Activated CD8-positive, alpha-beta memory T cell treated with anti-CD3 and anti-CD28 coated beads for 36 hours (primary cell): ENCODE measurements at regions not wholly inside any gene's neighbourhood (a gene's known extent, or its start where the extent isn't known, plus 50 kb on each side); places are given as distances from the start of the nearest gene placed in this dataset.
"Not testable (repeated sequence)": the region's sequence is repeated elsewhere in the genome, so short reads cannot be mapped to it uniquely, and the experiment has no call there.

Experiments used
- CTCF ChIA-PET: fragments of 350-600 bp; sonication (Branson Sonifier 250); formaldehyde crosslinking; loops from one replicate; lab custom pipeline; 2021; ENCODE audit warnings: antibody characterized with exemption; lab: Charles Lee
- POLR2A ChIA-PET: fragments of 350-600 bp; sonication (Branson Sonifier 250); formaldehyde crosslinking; loops from one replicate; lab custom pipeline; 2021; ENCODE audit warnings: antibody characterized with exemption; lab: Charles Lee

DNA sequence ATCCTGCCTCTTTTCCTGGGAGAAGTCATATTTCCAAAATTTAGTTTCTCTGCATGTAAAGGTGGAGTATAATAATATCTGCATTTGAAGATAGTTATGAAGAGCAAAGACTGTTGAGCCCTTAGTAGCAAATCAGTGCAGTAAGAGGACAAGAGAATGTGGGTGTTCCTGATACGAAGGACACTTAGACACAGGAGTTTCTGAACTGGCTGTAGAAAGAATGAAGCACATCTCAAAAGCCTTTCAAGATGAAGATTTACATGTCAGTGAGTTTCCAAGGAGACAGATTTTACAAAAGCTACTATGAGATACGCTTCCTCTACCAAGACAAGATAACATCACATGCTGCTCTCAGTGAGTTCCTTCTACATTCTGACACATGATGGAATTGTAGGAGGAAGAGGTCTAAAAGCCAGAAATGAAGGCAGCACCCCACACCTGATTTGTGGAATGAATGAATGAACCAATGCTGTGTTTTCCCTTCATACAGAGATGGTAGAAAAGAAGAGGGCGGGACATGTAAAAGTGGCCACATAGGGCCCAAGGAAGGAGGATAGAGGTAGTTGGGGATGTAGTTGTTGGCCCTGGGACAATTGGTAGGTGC lies 173.6 kb upstream of the PDE1C start:
- ChIA-PET CTCF (interaction anchor here (0.7 kb wide), 1 partner anchor 34 kb away, joined by 3 read pairs; no protein-coding TSS in a partner anchor), POLR2A (no interaction called here)

DNA sequence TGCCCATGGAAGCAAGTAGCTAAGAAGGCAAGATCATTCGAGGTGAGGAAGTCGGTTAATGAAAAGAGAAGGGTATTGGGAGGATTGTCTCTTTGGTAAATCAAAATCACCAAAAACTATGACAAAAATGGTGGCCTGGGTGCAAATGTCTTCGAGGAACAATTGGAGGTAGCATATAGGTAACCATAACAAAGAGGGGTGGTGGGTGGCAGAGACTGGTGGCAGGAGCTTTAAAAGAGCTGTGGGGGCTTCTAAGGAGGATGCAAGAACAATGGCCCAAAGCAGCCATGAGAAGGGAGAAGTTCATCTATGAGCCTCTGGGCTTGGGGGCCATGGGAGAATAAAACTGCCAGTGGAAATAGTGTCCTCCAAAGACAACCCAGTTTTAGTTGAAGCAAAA lies 172.2 kb upstream of the PDE1C start:
- ChIA-PET POLR2A (no interaction called here), CTCF (no interaction called here)

DNA sequence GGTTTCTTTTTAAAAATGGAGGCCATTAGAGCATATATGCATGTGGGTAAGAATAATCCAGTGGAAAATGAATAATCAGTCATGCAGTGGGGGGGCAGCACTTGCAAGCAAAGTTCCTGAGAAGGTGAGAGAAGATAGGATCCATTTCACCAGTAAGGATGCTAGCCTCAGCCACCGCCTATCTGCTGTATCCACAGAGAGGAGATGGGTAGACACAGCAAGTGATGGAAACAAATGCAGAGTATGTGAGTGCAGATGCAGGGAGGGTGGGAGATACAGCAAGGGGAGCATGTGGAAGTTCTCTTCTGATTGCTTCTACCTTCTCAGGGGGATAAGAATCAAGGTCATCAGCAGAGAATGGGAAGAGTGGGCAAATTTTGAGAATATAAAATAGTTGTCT lies 171.4 kb upstream of the PDE1C start:
- ChIA-PET CTCF (no interaction called here), POLR2A (no interaction called here)

DNA sequence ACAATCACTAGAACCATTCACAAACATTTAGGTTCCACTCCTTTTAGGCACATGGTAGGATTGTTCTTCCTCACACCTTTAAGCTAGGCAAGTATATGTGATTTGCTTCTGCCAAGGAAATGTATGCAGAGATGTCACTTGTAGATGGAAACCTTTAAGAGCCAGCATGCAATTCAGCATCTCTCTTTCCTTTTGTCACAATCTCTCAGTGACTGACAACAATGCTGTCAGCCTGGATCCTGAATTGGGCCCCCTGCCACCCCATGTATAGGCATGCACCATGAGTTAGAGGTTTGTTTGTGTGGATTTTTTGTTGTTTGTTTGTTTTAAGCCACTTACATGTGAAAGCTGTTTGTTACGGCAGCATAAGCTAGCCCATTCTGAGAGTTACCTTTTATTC lies 169.6 kb upstream of the PDE1C start:
- ChIA-PET CTCF (no interaction called here), POLR2A (no interaction called here)

DNA sequence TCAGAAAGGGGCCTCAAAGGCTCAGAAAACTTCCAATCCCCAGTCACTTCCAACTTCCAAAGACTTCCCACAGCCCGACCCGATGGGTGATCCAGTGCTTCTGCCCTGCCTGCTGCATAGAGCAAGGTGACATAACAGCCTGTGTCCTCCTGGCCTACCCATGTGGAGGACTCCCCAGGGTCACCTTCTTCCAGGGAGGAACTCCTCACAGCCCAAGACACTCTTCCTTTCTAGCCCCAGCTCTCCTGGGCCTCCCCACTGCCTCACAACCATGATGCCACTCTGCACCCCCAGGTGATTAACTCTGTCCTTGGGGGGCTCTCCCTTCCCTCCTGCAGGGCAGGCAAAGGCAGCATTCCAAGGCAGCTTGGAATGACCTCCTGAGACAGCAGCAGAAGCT lies 158.4 kb upstream of the PDE1C start:
- CTCF ChIA-PET = no interaction called here
- POLR2A ChIA-PET = no interaction called here

DNA sequence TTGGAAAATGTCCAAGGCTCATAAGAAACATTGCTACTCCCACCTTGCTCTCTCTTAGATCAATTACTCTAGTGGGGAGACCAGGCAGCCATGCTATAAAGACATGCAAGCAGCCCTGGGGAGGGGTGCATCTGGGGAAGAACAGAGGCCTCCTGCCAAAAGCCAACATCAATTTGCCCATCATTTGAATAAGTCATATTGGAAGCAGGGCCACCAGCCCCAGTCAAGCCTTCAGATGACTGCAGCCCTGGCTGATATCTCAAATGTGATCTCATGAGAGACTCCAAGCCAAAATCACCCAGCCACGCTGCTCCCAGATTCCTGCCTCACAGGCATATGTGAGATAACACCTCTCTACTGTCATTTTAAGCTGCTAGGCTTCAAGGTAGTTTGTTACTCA lies 157.5 kb upstream of the PDE1C start:
- POLR2A ChIA-PET = no interaction called here
- CTCF ChIA-PET = no interaction called here

DNA sequence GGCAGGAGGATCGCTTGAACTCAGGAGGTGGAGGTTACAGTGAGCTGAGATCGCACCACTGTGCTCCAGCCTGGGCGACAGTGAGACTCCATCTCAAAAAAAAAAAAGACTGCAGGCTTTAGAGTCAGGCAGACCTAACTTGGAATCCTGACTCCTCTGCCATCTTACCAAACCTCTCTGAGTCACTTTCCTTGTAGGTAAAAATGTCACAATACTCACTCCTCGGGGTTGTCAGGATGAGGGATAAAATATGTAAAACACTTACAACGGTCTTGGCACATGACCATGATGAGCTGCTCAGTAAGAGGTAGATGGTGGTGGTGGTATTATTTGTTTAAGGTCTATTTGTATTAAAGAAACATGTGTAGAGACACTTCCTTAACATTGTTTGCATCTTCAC lies 154.1 kb upstream of the PDE1C start:
- CTCF ChIA-PET = no interaction called here

DNA sequence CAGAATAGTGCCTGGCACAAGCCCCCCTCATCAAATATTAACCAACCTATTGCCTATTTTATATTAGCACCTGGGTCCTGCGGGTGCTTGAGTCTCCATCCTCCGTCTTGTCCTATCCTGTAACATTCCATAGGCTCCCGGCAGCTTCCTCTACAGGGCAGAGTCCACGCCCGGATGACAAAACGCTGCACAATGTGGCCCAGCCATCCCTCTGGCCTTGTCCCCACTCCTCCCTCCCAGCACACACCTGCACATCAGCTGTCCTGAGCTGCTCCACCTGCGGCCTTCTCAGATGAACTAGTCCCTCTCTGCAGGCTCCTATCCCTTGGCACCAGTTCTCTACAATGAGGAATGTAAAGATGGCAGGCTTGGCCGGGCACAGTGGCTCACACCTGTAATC lies 153.5 kb upstream of the PDE1C start:
- CTCF ChIA-PET = no interaction called here
- POLR2A ChIA-PET = no interaction called here

More for the DNA sequence above, 154.1 kb upstream of the PDE1C start:
- POLR2A ChIA-PET = no interaction called here

DNA sequence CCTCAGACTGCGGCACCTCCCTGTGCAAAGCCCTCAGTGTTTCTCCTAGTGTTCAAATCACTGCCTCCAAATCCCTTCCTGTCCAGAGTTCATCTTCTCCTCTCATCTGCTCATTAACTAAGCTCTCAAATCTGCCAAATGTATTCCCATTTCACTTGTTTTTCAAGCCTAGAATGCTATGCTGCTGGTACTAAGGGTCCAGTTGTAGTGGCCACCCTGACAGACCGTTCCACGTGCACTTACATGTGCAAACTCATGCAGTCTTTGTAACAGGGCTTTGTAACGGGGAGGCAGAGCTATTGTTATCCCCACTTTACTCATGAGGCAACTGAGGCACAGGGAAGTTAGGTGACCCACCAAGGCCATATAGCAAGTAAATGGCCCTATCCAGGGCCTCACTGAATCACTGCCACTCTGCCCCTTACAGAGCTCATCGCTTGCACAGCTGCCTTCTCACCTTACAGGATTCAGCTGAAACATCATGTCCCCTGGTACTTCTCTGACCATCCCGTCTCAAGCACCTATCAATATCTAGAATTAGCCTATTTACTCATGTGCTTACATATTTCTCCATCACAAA lies 153.0 kb upstream of the PDE1C start:
- POLR2A ChIA-PET = no interaction called here
- CTCF ChIA-PET = no interaction called here

DNA sequence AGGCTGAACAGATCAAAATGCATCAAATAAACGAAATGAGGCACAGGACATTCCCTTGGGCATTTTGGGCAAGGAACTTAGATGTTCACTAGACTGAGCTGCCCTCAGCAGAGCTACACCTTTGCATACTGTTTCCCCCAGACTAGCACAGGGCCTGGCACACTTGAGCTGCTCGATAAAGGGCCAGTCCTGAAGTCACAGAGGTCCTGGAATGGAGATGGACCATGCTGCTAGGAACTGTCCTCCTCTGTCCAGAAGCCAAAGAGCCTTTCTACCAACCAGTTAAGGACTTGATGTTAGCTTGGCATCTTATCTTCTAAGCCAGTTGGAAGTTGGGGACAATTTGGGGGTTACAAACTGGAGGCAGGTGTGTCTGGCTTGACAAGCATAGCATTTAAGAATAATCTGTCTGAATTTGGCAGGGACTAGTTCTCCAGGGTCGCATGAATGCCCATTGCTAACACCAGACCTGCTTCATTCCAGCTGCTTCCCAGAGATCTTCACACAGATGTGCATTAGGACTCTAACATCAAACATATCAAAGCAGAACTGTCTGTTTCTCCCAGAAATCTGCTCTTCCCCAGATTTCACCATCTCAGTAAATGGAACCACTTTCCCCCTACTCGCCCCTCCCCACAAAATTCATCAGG lies 152.2 kb upstream of the PDE1C start:
- ChIA-PET POLR2A (no interaction called here), CTCF (no interaction called here)

DNA sequence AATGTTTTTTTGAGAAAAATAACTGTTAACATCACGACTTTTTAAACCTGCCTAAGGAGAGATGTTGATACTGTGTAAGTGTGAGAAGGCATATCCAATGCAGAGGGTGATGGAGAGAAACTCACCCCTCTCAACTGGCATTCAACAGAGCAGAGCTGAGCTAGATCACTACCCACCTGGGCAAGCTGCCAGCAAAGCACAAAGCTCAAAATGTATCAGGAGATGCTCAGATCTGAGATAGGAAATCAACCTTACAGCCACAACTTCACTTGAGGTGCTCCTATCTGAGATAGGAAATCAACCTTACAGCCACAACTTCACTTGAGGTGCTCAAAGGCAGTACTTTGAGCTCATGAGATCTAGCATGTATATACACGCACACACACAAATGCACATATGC lies 151.5 kb upstream of the PDE1C start:
- ChIA-PET CTCF (no interaction called here), POLR2A (no interaction called here)

DNA sequence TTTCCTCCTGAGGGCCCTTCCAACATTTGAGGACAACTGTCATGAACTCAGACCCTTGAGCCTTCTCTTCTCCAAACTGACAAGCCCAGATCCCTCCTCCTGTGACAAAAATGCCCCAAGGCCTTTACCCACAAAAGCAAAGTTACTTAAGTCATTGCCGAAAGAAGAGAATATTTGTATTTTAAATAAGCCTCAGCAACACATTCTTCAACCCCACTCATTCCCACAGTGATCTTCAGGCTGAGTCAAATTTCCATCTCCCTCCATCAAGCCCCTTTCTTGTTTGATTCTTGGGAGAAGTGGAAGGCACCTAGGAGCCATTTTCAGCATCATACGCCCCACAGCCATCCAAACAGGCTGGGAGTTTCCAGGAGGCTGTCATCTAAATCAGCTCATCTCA lies 150.8 kb upstream of the PDE1C start:
- CTCF ChIA-PET = no interaction called here
- POLR2A ChIA-PET = no interaction called here

DNA sequence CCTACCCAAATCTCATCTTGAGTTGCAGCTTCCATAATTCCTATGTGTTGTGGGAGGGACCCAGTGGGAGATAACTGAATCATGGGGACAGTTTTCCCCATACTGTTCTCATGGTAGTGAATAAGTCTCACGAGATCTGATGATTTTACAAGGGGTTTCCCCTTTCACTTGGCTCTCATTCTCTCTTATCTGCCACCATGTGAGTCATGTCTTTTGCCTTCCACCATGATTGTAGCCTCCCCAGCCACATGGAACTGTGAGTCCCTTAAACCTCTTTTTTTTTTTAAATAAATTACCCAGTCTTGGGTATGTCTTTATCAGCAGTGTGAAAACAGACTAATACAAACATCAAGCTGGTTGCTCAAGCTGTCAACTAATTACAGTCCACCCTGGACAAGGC lies 149.6 kb upstream of the PDE1C start:
- CTCF ChIA-PET, POLR2A ChIA-PET: not testable (repeated sequence)

DNA sequence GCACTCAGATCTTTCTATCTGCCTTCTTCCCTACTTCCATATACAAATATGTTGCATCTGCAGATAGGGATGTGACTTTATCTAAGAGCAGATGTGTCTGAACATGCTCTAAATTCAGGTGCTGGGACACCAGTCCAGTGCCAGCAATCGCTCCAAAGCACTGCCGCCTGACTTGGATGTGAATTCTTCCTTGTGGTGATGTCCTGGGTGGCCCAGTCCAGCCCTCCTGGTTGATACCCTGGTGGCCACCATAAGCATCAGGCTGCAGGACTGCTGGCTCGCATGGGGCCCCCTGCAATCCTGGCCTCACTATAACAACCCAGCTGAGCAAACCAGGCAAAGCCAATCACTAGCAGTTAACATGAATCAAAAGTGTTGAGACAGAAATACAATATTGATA lies 149.2 kb upstream of the PDE1C start:
- CTCF ChIA-PET = no interaction called here

DNA sequence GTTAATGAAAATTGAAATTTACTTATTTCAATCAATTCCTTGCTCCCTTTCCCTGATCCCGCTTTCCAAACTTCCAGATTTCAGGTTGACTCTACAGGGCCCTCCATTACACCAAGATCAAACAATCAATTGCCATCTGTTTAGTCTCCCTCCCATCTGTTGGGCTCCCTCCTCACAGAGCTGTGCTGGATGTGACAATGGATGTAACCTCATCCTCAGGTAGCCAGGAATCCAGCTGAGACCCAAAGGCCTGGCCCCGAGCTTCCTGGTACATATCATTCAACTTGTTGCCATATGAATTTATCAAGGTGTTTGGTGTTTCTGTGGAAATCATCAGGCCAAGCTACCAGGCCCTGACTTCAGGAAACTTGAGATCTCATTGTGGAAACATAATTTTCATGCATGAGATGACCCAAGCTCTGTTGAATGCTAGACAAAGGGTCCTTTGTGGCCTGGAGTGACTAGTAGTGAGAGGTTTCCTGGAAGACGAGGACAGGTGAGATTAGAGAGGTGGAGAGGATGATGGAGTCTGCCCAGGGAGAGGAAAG lies 148.6 kb upstream of the PDE1C start:
- CTCF ChIA-PET = no interaction called here
- POLR2A ChIA-PET = no interaction called here

More for the DNA sequence above, 149.2 kb upstream of the PDE1C start:
- POLR2A ChIA-PET = no interaction called here

DNA sequence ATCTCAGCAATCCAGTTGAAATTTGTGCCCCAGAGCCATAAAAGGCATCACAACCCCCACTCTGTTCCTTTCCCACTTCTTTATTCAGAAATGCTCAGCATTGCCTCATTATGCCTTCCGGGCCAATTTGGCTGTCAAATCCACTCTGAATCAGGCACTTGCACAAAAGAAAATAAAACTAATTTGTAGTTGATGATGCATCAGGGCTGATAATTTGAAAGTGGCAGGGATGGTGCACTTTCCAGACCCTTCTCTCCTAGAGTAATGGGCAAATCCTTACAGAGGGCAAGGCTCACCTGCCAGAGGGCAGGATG lies 147.9 kb upstream of the PDE1C start:
- POLR2A ChIA-PET = no interaction called here
- CTCF ChIA-PET = no interaction called here

DNA sequence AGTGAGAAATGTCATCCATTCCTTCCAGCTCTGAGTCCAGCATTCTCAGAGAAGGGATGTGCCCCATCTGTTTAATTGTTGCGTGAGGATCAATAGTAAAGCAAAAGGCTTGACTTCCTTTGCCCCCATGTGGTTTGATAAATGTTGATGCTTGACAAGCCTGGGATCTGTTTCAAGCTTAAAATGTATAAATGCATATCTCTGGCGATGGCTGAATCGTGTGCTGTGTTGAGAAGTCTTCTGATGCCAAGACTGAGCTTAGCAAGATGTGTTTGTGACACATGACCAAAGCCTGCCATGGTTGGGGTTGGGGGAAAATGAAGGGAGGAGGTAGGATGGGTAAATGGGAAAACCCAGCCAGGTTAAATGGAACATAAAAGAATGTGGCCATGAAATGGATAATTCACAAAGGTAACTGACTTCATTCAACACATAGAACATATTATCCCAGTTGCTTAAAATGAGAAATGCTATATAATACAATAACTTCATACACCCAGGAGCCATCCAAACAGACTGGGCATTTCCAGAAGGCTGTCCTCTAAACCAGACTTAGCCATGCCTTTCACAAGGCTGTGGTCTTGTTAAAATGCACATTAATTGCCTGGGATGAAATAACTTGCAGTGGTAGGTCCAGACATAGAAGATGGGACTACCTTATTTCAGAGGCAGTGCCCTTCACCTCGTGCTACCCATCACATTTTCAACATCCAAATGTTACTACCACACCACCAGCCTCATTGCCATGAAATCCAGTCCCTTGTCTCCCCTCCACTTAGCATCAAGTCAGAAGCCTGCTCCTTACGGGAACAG lies 147.3 kb upstream of the PDE1C start:
- CTCF ChIA-PET = no interaction called here

DNA sequence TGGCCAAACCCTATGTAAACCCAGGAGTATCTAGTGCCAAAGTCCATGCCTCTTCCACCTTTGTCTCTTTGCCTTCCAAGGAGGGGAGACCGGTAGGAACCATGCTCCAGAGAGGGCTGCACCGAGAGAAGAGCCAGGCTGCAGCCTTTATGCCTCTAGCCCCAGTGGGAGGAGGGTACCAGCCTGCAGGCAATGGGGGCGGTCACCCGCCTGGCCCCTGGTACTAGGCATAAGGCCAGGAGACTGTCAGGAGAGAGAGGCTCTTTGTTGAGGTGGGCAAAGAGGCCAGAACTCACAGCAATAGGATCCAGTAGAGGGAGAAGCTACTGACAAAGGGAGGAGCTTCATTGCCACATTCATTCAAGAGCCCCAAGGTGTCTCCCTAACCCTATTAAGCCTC lies 146.6 kb upstream of the PDE1C start:
- ChIA-PET CTCF (no interaction called here), POLR2A (no interaction called here)

More for the DNA sequence above, 147.3 kb upstream of the PDE1C start:
- POLR2A ChIA-PET = no interaction called here

DNA sequence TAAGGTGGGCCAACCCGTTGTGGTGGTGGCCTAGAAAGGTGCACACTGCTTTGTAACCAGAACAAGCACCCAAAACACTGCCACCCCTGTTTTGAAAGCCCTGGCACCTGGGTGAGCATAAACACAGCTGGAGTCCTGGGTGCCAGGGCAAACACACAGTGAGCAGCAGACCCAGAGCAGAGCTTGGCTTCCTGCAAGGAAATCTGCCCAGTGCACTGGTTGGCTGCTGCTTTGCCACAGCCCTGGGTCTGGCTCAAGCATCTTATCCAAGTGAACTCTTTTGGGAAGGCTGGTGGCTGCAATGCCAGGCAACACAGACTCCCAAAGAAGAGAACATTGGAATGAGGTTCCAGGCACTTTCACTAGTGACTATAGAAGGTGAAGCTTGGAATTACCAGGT lies 145.5 kb upstream of the PDE1C start:
- ChIA-PET POLR2A (no interaction called here), CTCF (no interaction called here)

DNA sequence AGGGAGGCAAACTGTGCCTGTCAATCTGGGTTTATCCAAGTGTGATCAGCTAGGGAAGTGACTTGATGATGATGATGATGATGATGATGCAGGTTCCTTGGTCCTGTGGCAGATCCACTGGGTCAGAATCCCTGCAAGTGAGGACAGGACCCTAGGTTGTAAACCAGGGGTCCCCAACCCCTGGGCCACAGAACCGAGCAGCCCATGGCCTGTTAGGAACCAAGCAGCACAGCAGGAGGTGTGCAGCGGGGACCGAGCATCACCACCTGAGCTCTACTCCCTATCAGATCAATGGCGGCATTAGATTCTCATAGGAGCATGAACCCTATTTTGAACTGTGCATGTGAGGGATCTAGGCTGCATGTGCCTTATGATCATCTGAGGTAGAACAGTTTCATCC lies 144.7 kb upstream of the PDE1C start:
- CTCF ChIA-PET = no interaction called here
- POLR2A ChIA-PET = no interaction called here

DNA sequence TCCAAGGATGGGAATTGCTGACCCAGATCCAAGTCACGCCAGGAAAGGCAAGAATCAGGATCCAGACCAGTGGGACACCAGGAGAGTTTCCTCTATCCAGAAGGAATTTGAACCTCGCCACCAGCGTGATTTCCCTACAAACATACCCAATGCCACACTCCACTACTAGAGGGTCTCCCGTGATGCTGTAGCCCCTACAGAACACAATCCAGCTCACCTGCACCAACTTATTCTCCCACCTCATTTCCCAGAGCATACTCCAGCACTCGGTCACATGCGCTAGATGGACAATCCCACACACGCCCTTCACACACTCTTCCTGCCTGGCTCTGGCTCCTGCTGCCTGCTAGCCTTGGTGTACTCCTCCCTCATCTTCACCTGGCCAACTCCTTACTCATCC lies 142.1 kb upstream of the PDE1C start:
- ChIA-PET POLR2A (no interaction called here), CTCF (no interaction called here)
